Thoracic aorta (tissue), 2 donors: ENCODE measurements at regions not wholly inside any gene's neighbourhood (a gene's known extent, or its start where the extent isn't known, plus 50 kb on each side); places are given as distances from the start of the nearest gene placed in this dataset.

Source experiments
- ATAC-seq: fragments of 150-250 bp; one replicate; pipeline ENCODE4 v1.8.0; 2017; ENCODE audit warnings: low read depth; ENCODE audit not compliant: insufficient number of reproducible peaks, low FRiP score
- DNase-seq: peaks from one replicate; pipeline ENCODE4 v3.0.0-alpha.2; 2020; ENCODE audit warnings: low spot score
- H3K27ac ChIP-seq, 2 donors: fragments of 200-600 bp; sonication (generic); 1 replicate in 1 of 2; 2 replicates in 1 of 2; pipeline ENCODE4 v1.5.1; 2016; ENCODE audit warnings: mild to moderate bottlenecking in 2 of 2, moderate library complexity in 2 of 2
- H3K27me3 ChIP-seq: fragments of 200-600 bp; sonication (generic); replicated peaks from 2 replicates; pipeline ENCODE4 v1.6.0; 2016; ENCODE audit warnings: mild to moderate bottlenecking; ENCODE audit not compliant: insufficient read depth
- H3K36me3 ChIP-seq: fragments of 200-600 bp; sonication (generic); one replicate; pipeline ENCODE4 v1.5.1; 2016
- H3K4me1 ChIP-seq, 2 donors: fragments of 200-600 bp; sonication (generic); 1 replicate in 1 of 2; 2 replicates in 1 of 2; pipeline versions ENCODE4 v1.5.1 to v1.6.0; 2016; ENCODE audit warnings: low read depth in 2 of 2, mild to moderate bottlenecking in 1 of 2; ENCODE audit not compliant: control insufficient read depth in 1 of 2
- H3K4me3 ChIP-seq: fragments of 200-600 bp; sonication (generic); 2 replicates; pipeline ENCODE4 v1.5.1; 2016; ENCODE audit warnings: mild to moderate bottlenecking
- H3K9me3 ChIP-seq: fragments of 200-600 bp; sonication (generic); 2 replicates; pipeline ENCODE4 v1.5.1; 2016
- TF ChIP-seq, protein P1 (sequence below): fragments of 200-600 bp; sonication (generic); IDR thresholded peaks from one replicate; pipeline ENCODE4 v1.5.1; 2019; ENCODE audit warnings: antibody characterized with exemption

DNA sequence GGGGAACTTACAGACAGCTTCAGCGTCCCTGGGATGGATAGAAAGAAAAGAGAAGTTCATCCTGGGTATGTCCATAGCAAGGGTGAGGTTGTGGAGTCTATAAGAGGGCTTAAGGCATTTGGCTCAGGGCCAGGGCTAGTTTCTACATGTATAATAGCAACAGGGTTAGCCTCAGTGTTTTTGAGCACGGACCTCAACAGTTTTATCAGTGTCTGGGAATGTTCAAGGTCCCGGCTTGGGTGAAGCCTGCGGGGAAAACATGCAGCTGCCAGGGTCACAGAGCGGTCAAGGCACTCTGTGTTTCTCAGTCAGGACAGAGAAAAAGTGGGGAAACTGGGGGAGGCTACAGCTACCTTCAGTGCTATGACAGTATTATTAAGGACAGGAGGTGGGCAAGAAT, 427.7 kb upstream of the HS6ST1 start:
- DNase-seq = no peak
- no peaks in the 10 kb centered on the region for H3K9me3 ChIP-seq
- H3K4me1 ChIP-seq = no peaks in the 10 kb centered on the region
- no peaks in the 10 kb centered on the region for H3K36me3 ChIP-seq
- no peak overlapping the region for H3K4me3 ChIP-seq
- H3K27ac ChIP-seq = no peak overlapping the region
- no peak for ATAC-seq
- no peaks in the 10 kb centered on the region for H3K27me3 ChIP-seq
- TF ChIP-seq, protein P1, sequence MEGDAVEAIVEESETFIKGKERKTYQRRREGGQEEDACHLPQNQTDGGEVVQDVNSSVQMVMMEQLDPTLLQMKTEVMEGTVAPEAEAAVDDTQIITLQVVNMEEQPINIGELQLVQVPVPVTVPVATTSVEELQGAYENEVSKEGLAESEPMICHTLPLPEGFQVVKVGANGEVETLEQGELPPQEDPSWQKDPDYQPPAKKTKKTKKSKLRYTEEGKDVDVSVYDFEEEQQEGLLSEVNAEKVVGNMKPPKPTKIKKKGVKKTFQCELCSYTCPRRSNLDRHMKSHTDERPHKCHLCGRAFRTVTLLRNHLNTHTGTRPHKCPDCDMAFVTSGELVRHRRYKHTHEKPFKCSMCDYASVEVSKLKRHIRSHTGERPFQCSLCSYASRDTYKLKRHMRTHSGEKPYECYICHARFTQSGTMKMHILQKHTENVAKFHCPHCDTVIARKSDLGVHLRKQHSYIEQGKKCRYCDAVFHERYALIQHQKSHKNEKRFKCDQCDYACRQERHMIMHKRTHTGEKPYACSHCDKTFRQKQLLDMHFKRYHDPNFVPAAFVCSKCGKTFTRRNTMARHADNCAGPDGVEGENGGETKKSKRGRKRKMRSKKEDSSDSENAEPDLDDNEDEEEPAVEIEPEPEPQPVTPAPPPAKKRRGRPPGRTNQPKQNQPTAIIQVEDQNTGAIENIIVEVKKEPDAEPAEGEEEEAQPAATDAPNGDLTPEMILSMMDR = no peak

DNA sequence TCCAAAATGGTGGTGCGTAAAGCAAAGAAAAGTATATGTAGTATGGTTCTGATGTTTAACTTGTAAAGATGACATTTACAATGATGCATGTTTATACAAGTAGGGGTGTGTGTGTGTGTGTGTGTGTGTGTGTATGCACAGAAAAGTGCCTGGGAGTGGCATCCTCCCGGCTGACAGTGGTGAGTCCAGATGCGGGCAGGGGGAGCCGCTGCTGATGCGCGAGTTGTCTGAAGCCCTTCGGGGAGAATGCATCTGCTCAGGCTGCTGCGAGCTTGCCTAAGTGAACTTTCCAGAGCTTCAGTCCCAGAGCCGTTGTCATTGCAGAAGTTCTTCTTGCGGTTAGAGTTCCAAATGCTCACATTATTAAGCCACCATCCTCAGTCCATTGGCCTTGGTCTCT, 429.7 kb upstream of the HS6ST1 start:
- no peak for ATAC-seq
- Histone ChIP-seq H3K36me3 (no peaks in the 10 kb centered on the region), H3K4me3 (no peak overlapping the region), H3K27ac (no peak overlapping the region), H3K27me3 (no peaks in the 10 kb centered on the region), H3K9me3 (no peaks in the 10 kb centered on the region), H3K4me1 (no peaks in the 10 kb centered on the region)
- TF ChIP-seq, protein P1 = no peak
- no peak for DNase-seq

DNA sequence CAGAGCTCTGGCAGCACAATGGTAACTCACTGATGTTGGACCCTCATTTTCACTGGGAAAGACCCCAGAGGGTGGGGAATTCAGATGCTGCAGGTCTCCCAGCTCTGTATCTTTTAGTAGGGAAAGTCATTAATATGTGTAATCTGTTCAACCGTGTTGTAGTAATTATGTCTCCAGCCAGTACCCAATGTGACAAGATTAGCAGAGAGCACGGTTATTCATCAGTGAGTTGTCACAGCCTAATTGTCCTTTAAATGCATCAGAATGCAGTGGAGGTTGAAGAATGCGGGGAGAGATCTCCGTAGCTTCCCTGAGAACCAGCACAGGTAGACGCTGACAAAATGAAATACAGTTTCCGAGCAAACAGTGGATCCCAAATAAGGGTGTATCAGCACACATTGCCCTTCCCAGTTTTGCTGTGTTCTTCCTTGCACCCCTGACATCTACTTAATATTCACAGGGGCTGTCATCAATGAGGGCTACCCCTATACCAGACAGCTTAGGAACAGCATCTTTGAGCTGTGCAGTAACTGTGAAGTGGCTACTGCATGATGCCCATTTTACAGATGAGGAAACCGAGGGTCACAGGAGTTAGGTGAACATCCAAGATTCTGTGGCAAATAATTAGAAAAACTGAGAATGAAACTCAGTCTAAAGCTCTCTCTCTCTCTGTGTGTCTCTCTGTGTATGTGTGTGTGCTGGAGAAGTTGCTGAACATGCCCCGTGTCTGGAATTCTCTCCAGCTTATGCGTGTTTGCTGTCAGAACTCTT, 430.4 kb upstream of the HS6ST1 start:
- no peak overlapping the region for H3K27ac ChIP-seq
- DNase-seq (no peak), ATAC-seq (no peak)

DNA sequence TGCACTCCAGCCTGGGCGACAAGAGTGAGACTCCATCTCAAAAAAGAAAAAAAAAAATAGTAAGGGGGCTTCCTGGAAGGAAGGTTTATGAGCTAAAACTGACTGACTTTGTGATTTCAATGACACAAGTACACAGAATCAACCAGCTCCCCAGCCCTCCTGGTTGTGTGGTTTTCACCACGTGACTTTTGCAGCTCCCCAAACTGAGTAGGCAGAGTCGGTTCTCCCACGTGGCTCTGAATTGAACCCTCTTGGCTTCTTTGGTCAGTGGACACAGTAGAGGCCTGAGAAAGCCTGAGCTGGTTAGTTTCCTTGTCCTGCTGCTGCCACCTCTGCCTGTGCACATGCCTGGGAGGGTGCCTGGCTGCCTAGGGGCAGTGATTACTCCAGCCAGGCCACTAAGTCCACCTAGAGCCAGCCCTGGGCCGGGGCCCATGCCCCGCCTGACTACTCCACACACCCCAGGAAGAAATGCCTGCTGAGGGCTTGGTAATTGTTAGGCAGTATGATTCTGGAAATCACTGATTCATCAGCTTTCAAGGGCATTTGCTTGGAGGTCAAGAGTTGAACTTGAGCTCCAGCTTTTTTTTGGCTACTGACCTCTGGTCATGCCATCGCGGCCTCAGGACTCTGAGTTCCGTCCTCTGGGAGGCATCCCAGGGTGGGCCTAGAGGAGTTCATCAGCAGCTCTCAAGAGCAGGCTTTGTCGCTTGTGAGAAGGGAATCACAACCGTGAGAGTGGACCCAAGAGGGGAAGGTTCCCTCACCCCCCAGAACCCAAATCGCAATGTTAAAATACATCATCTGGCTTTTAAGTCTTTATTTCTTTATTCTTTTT, 431.9 kb upstream of the HS6ST1 start:
- Histone ChIP-seq H3K4me3 (no peak overlapping the region), H3K36me3 (no peaks in the 10 kb centered on the region), H3K27ac (no peak overlapping the region), H3K4me1 (no peaks in the 10 kb centered on the region), H3K27me3 (no peaks in the 10 kb centered on the region), H3K9me3 (no peaks in the 10 kb centered on the region)
- ATAC-seq (no peak), DNase-seq (no peak)
- TF ChIP-seq, protein P1 = no peak

More for the DNA sequence above, 430.4 kb upstream of the HS6ST1 start:
- TF ChIP-seq, protein P1 = no peak
- Histone ChIP-seq H3K4me1 (no peaks in the 10 kb centered on the region), H3K4me3 (no peak overlapping the region), H3K36me3 (no peaks in the 10 kb centered on the region), H3K9me3 (no peaks in the 10 kb centered on the region), H3K27me3 (no peaks in the 10 kb centered on the region)

DNA sequence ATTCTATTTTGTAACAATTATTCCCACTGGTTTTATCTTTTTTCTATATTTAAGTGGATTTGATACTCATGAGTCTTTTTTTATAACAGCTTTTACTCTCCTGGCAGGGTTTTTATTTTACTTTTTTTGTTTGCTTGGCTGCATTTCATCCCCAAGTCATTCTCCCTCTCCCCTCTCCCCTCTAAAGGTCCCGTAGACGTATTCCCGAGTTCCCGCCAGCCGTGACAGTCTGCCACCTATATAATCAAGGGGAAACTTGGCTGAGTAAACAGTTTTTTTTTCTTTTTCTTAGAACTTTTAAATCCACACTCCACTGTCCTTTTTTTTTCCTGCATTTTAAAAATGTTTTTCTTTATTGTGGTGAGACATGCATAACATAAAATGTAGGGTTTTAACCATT, 433.1 kb upstream of the HS6ST1 start:
- Histone ChIP-seq H3K4me1 (no peaks in the 10 kb centered on the region), H3K27ac (no peak overlapping the region), H3K27me3 (no peaks in the 10 kb centered on the region), H3K36me3 (no peaks in the 10 kb centered on the region), H3K9me3 (no peaks in the 10 kb centered on the region), H3K4me3 (no peak overlapping the region)
- ATAC-seq = no peak
- TF ChIP-seq, protein P1 = no peak
- DNase-seq = no peak
